T-cell (primary cell): ENCODE measurements at regions not wholly inside any gene's neighbourhood (a gene's known extent, or its start where the extent isn't known, plus 50 kb on each side); places are given as distances from the start of the nearest gene placed in this dataset.

ENCODE experiments used
- ATAC-seq, 4 experiments: fragments of 200-7000 bp in 3 of 4; fragments of 150-1000 bp in 1 of 4; cut with Tn5 transposase; replicated peaks in 1 of 4; 1 replicate in 3 of 4; 2 replicates in 1 of 4; pipeline ENCODE4 v1.10.0; 2021; ENCODE audit warnings: moderate library complexity in 3 of 4, mild to moderate bottlenecking in 2 of 4, moderate number of reproducible peaks in 1 of 4
- CTCF ChIA-PET, 2 donors: fragments of 300-600 bp; sonication (Branson Sonifier 250); formaldehyde crosslinking; loops; one replicate each; lab custom pipeline; 2022; ENCODE audit warnings: antibody characterized with exemption in 2 of 2; lab: Charles Lee
- POLR2A ChIA-PET, 2 donors: fragments of 300-600 bp; sonication (Branson Sonifier 250); formaldehyde crosslinking; loops; one replicate each; lab custom pipeline; 2022; ENCODE audit warnings: antibody characterized with exemption in 2 of 2; lab: Charles Lee
- DNase-seq, 35 experiments: peaks; one replicate each; pipeline versions ENCODE4 v3.0.0 to v3.0.0-alpha.2; 2013 to 2023
- H3K27ac ChIP-seq: one replicate; pipeline ENCODE4 v1.5.1; 2013; ENCODE audit warnings: low read length
- H3K27me3 ChIP-seq, 2 experiments: replicated peaks in 1 of 2; 1 replicate in 1 of 2; 2 replicates in 1 of 2; pipeline versions ENCODE4 v1.6.1 to v1.7.0; 2013; ENCODE audit warnings: low read length in 1 of 2, mixed read lengths in 1 of 2; ENCODE audit not compliant: control insufficient read depth in 2 of 2, insufficient read depth in 2 of 2; ENCODE audit errors: extremely low read depth in 1 of 2
- H3K36me3 ChIP-seq, 2 donors: 1 replicate in 1 of 2; 2 replicates in 1 of 2; pipeline versions ENCODE4 v1.6.1 to v1.7.0; 2013; ENCODE audit warnings: low read length in 1 of 2; ENCODE audit not compliant: control insufficient read depth in 2 of 2, insufficient read depth in 1 of 2; ENCODE audit errors: extremely low read depth in 1 of 2
- H3K4me1 ChIP-seq, 2 experiments: 1 replicate in 1 of 2; 2 replicates in 1 of 2; pipeline versions ENCODE4 v1.6.1 to v1.7.0; 2013; ENCODE audit warnings: low read length in 2 of 2, mixed read lengths in 1 of 2; ENCODE audit not compliant: insufficient read depth in 2 of 2, control insufficient read depth in 1 of 2; ENCODE audit errors: extremely low read depth in 1 of 2
- H3K4me3 ChIP-seq, 2 donors: 1 replicate in 1 of 2; 2 replicates in 1 of 2; pipeline versions ENCODE4 v1.5.1 to v1.7.0; 2013; ENCODE audit warnings: mild to moderate bottlenecking in 2 of 2, low read length in 1 of 2, moderate library complexity in 1 of 2; ENCODE audit not compliant: control insufficient read depth in 1 of 2; ENCODE audit errors: extremely low read depth in 1 of 2
- H3K9me3 ChIP-seq: 2 replicates; pipeline ENCODE4 v1.7.0; 2013
- H3K27ac Mint-ChIP-seq, 2 donors: one replicate each; pipeline ENCODE4 v1.8.0; 2020 to 2021; ENCODE audit warnings: mild to moderate bottlenecking in 2 of 2, mixed read lengths in 2 of 2
- H3K27me3 Mint-ChIP-seq, 2 donors: one replicate each; pipeline ENCODE4 v1.8.0; 2021 to 2022; ENCODE audit warnings: mixed read lengths in 2 of 2
- H3K36me3 Mint-ChIP-seq: one replicate; pipeline ENCODE4 v1.8.0; 2021; ENCODE audit warnings: mixed read lengths
- H3K4me1 Mint-ChIP-seq, 3 donors: one replicate each; pipeline ENCODE4 v1.8.0; 2020 to 2022; ENCODE audit warnings: mixed read lengths in 3 of 3, mild to moderate bottlenecking in 1 of 3
- H3K4me3 Mint-ChIP-seq, 3 donors: one replicate each; pipeline ENCODE4 v1.8.0; 2020 to 2022; ENCODE audit warnings: mild to moderate bottlenecking in 3 of 3, mixed read lengths in 3 of 3, moderate library complexity in 3 of 3
- H3K9me3 Mint-ChIP-seq, 3 donors: one replicate each; pipeline ENCODE4 v1.8.0; 2020 to 2022; ENCODE audit warnings: mixed read lengths in 3 of 3
- WGBS: methylation state at CpG from one replicate; pipeline ENCODE4 v1.1.5; 2013; ENCODE audit warnings: missing lambda C conversion rate; ENCODE audit not compliant: insufficient coverage; 5-methylcytosine and 5-hydroxymethylcytosine counted together

GRCh38 chr9:105132606-105133005, 111.8 kb upstream of the SLC44A1 start:
- H3K27me3 Mint-ChIP-seq = no peaks in the 10 kb centered on the region
- POLR2A ChIA-PET = no interaction called here
- 100% methylated on average over 1 of the region's 2 CpGs for WGBS

GRCh38 chr9:105138306-105138801, 106.1 kb upstream of the SLC44A1 start:
- CTCF ChIA-PET = no interaction called here
- ATAC-seq = peak in 1 of 4 experiments; percentile 35
- WGBS = no CpG with 5 or more reads among the region's 5 CpGs

More at GRCh38 chr9:105132606-105133005, 111.8 kb upstream of the SLC44A1 start:
- Histone ChIP-seq H3K4me3 (no peak overlapping the region), H3K9me3 (no peaks in the 10 kb centered on the region), H3K36me3 (no peaks in the 10 kb centered on the region), H3K4me1 (peaks cover 22 to 28% of the 10 kb centered on the region in 2 experiments), H3K27ac (no peak overlapping the region), H3K27me3 (no peaks in the 10 kb centered on the region)
- H3K4me3 Mint-ChIP-seq = no peak overlapping the region
- peaks cover 36 to 60% (median 47%) of the 10 kb centered on the region in 3 donors for H3K4me1 Mint-ChIP-seq
- CTCF ChIA-PET = interaction anchor here in 1 of 2 donors (0.6 kb wide), 1 partner anchor 261 kb away, joined by 3 read pairs; no protein-coding TSS in a partner anchor
- H3K9me3 Mint-ChIP-seq = no peaks in the 10 kb centered on the region
- ATAC-seq (no peak), DNase-seq (no peak)
- no peaks in the 10 kb centered on the region for H3K36me3 Mint-ChIP-seq
- H3K27ac Mint-ChIP-seq = no peak overlapping the region

GRCh38 chr9:105141146-105141975, 103.1 kb upstream of the SLC44A1 start:
- H3K27ac Mint-ChIP-seq = no peak overlapping the region
- ChIA-PET POLR2A (interaction anchor here in 1 of 2 donors (0.6 kb wide), 1 partner anchor 143 kb away, joined by 7 read pairs; no protein-coding TSS in a partner anchor), CTCF (no interaction called here)
- WGBS = 100% methylated on average over 2 of the region's 5 CpGs
- ATAC-seq = no peak
- peaks cover 24 to 33% (median 26%) of the 10 kb centered on the region in 3 donors for H3K4me1 Mint-ChIP-seq
- no peak for DNase-seq
- Histone ChIP-seq H3K4me1 (peaks cover 0 to 9% of the 10 kb centered on the region in 2 experiments), H3K4me3 (no peak overlapping the region), H3K36me3 (no peaks in the 10 kb centered on the region), H3K9me3 (no peaks in the 10 kb centered on the region), H3K27me3 (peaks cover 0 to 4% of the 10 kb centered on the region in 2 experiments), H3K27ac (no peak overlapping the region)
- H3K9me3 Mint-ChIP-seq = no peaks in the 10 kb centered on the region
- H3K27me3 Mint-ChIP-seq = peaks cover 3 to 4% of the 10 kb centered on the region in 2 donors
- H3K36me3 Mint-ChIP-seq = no peaks in the 10 kb centered on the region
- H3K4me3 Mint-ChIP-seq = no peak overlapping the region

More at GRCh38 chr9:105138306-105138801, 106.1 kb upstream of the SLC44A1 start:
- Mint-ChIP-seq H3K4me3 (no peak overlapping the region), H3K9me3 (no peaks in the 10 kb centered on the region), H3K27me3 (peaks cover 0 to 1% of the 10 kb centered on the region in 2 donors), H3K27ac (no peak overlapping the region), H3K4me1 (peaks cover 23 to 36% (median 25%) of the 10 kb centered on the region in 3 donors), H3K36me3 (no peaks in the 10 kb centered on the region)
- no peak overlapping the region for H3K4me3 ChIP-seq
- no peaks in the 10 kb centered on the region for H3K9me3 ChIP-seq
- no peaks in the 10 kb centered on the region for H3K36me3 ChIP-seq
- H3K27me3 ChIP-seq = peaks cover 0 to 4% of the 10 kb centered on the region in 2 experiments
- no peak for DNase-seq
- no peak overlapping the region for H3K27ac ChIP-seq
- H3K4me1 ChIP-seq = peaks cover 0 to 9% of the 10 kb centered on the region in 2 experiments
- POLR2A ChIA-PET = no interaction called here

- H3K4me1 ChIP-seq = peaks cover 0 to 9% of the 10 kb centered on the region in 2 experiments
- H3K36me3 ChIP-seq = no peaks in the 10 kb centered on the region
- peaks cover 23 to 34% (median 24%) of the 10 kb centered on the region in 3 donors for H3K4me1 Mint-ChIP-seq
- ATAC-seq (no peak), DNase-seq (no peak)
- 89% methylated on average over 1 of the region's 1 CpG for WGBS
- H3K9me3 ChIP-seq = no peaks in the 10 kb centered on the region
- H3K4me3 Mint-ChIP-seq = no peak overlapping the region
- H3K27me3 ChIP-seq = peaks cover 0 to 4% of the 10 kb centered on the region in 2 experiments
- H3K4me3 ChIP-seq = no peak overlapping the region
- no peak overlapping the region for H3K27ac Mint-ChIP-seq
- CTCF ChIA-PET = no interaction called here
- no peak overlapping the region for H3K27ac ChIP-seq
- H3K36me3 Mint-ChIP-seq = no peaks in the 10 kb centered on the region
- H3K9me3 Mint-ChIP-seq = no peaks in the 10 kb centered on the region
- peaks cover 3 to 4% of the 10 kb centered on the region in 2 donors for H3K27me3 Mint-ChIP-seq
- POLR2A ChIA-PET = interaction anchor here in 1 of 2 donors (0.6 kb wide), 1 partner anchor 142 kb away, joined by 7 read pairs; no protein-coding TSS in a partner anchor
These were observed 102.5 kb upstream of the SLC44A1 start for GRCh38 chr9:105141976-105142250.

- no peak for ATAC-seq
- Mint-ChIP-seq H3K4me3 (no peak overlapping the region), H3K4me1 (peaks cover 23 to 36% (median 24%) of the 10 kb centered on the region in 3 donors), H3K27me3 (peaks cover 3 to 4% of the 10 kb centered on the region in 2 donors), H3K27ac (no peak overlapping the region), H3K9me3 (no peaks in the 10 kb centered on the region), H3K36me3 (no peaks in the 10 kb centered on the region)
- Histone ChIP-seq H3K4me3 (no peak overlapping the region), H3K27me3 (peaks cover 0 to 4% of the 10 kb centered on the region in 2 experiments), H3K36me3 (no peaks in the 10 kb centered on the region), H3K4me1 (peaks cover 0 to 9% of the 10 kb centered on the region in 2 experiments), H3K27ac (no peak overlapping the region), H3K9me3 (no peaks in the 10 kb centered on the region)
- DNase-seq = no peak
- ChIA-PET POLR2A (no interaction called here), CTCF (no interaction called here)
- 100% methylated on average over 1 of the region's 8 CpGs for WGBS
These were observed 101.9 kb upstream of the SLC44A1 start for GRCh38 chr9:105142406-105143135.

- Mint-ChIP-seq H3K27ac (no peak overlapping the region), H3K27me3 (peaks cover 3 to 4% of the 10 kb centered on the region in 2 donors), H3K36me3 (no peaks in the 10 kb centered on the region), H3K4me3 (no peak overlapping the region), H3K9me3 (no peaks in the 10 kb centered on the region), H3K4me1 (peaks cover 24 to 40% (median 27%) of the 10 kb centered on the region in 3 donors)
- ChIA-PET CTCF (no interaction called here), POLR2A (no interaction called here)
- peaks cover 0 to 4% of the 10 kb centered on the region in 2 experiments for H3K27me3 ChIP-seq
- H3K4me3 ChIP-seq = no peak overlapping the region
- H3K9me3 ChIP-seq = no peaks in the 10 kb centered on the region
- H3K36me3 ChIP-seq = no peaks in the 10 kb centered on the region
- ATAC-seq (no peak), DNase-seq (no peak)
- H3K27ac ChIP-seq = no peak overlapping the region
- H3K4me1 ChIP-seq = peaks cover 0 to 9% of the 10 kb centered on the region in 2 experiments
- WGBS = no CpG with 5 or more reads among the region's 6 CpGs
These were observed 101.4 kb upstream of the SLC44A1 start for GRCh38 chr9:105143136-105143430.
